ENCODE measurements at regions not wholly inside any gene's neighbourhood (a gene's known extent, or its start where the extent isn't known, plus 50 kb on each side); places are given as distances from the start of the nearest gene placed in this dataset.

GRCh38 chr6:132096996-132097395 is 145.8 kb upstream of the CCN2 start (continued):
- TF ChIP-seq ATF2 (IDR thresholded peaks at IDR 0.05; ENCODE audit: low read length): no peak
- TF ChIP-seq E2F6 (IDR thresholded peaks at IDR 0.05): no peak

Measured in H1 (cell line).